Head of caudate nucleus (tissue), 42 donors: ENCODE measurements at regions not wholly inside any gene's neighbourhood (a gene's known extent, or its start where the extent isn't known, plus 50 kb on each side); places are given as distances from the start of the nearest gene placed in this dataset.
"Not testable (repeated sequence)": the region's sequence is repeated elsewhere in the genome, so short reads cannot be mapped to it uniquely, and the experiment has no call there.

Source experiments
- DNase-seq, 42 donors: peaks; one replicate each; pipeline versions ENCODE4 v3.0.0 to v3.0.0-alpha.2; 2020 to 2021; ENCODE audit warnings: mixed read lengths in 7 of 42
- intact Hi-C: fragments of 100-400 bp; cut with DNase I; formaldehyde crosslinking; loops from one replicate; pipeline ENCODE4 v1.15.0; 2022

DNA sequence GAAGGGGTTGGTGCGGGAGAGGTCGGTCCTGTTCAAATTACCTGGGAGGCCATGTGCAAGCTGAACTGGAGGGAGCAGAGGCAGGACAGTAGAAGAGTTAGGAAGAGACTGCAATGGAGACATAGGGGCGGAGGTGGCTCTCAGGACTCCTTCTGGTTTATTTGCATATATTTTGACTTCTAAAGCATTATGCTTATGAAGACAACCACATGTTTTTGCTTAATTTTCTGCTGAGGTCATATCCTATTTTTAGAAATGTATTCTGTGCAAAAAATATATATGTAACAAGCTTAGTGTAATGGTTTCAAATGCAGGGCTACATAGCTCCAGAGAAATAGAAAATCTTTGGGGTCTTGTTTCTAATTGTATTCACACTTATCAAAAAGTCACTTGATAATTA is 137.0 kb upstream of the MDM1 start:
- intact Hi-C loops = no loop called here
- no peak for DNase-seq

GRCh38 chr12:68470664-68471328 is 138.6 kb upstream of the MDM1 start:
- DNase-seq = no peak
- intact Hi-C loops = no loop called here

- DNase-seq = no peak
- intact Hi-C loops = no loop called here
Measured at GRCh38 chr12:68474467-68475204, 136.1 kb upstream of the RAP1B start.

DNA sequence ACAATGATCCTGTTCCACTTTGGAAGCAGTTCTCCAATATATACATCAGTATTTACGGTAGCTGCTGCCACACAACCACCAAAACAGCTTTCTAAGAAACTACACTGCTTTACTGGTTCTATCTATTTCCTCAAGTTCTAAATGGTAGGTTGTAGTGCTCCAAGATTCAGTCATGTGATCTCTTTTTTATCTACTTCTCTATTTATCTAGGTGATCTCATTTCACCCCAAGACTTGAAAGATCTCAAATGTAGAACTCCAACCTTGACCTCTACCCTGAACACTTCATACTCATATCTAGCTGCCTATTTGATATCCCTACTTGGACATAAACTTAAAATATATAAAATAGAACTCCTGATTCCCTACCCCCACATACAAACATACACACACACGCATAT is 133.9 kb upstream of the RAP1B start:
- DNase-seq = no peak
- intact Hi-C loops = no loop called here

DNA sequence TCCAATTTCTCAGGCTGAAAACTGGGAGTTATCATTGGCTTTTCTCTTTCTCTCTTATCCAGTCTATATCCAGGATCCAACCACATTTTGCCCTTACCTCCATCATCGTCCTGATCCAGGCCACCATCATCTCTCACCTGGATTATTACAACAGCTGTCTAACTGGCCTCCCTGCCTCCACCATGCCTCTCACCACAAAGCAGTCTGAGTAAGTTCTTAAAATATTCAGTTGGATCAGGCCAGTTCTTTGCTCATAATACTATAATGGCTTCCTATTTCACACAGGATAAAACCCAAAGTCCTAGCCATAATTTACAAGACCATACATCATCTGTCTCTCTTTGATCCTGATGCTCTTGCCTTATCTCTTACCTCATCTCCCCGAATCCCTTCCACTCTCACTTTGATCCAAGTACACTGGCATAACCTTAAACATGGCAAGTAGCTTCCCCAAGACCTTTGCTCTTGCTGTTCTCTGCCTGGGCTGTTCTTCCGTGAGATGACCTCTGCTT is 133.4 kb upstream of the RAP1B start:
- no peak for DNase-seq
- intact Hi-C loops = no loop called here

GRCh38 chr12:68477906-68478305 is 132.8 kb upstream of the RAP1B start:
- DNase-seq = no peak
- intact Hi-C loops = no loop called here

DNA sequence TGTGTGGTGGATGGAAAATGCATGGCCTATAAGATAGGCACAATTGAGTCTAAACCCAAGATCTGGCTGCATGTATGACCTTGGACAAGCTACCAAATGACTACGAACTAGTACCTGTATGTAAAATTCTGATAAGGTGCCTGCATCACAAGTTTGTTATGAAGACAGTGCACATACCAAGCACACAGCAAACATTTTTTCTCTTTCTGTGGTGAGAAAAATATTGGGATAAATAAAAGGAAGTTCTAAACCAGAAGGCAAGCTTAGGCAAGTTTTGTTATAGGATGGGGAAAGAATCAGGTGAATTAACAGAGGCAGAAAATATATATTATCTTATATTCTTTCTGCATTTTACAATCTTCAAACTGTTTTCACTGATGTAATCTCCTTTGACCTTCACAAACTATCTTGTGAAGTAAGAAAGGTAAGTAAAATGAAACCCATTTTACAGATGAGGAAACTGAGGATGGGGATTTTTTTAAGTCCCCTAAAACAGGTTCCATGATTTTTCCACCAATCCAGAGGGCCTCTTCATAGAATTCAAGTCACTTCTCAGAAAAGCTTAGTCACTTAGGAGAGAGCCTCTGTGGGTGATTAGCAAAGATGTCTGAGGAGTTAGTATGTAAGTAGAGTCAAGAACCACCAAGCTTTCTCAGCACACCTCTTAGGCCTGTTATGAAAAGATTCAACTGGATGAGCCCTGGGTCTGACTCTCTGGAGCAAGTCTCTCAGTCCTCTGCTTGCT is 132.0 kb upstream of the RAP1B start:
- intact Hi-C loops = no loop called here
- no peak for DNase-seq

GRCh38 chr12:68479261-68479895 is 131.3 kb upstream of the RAP1B start:
- intact Hi-C loops = no loop called here
- no peak for DNase-seq

DNA sequence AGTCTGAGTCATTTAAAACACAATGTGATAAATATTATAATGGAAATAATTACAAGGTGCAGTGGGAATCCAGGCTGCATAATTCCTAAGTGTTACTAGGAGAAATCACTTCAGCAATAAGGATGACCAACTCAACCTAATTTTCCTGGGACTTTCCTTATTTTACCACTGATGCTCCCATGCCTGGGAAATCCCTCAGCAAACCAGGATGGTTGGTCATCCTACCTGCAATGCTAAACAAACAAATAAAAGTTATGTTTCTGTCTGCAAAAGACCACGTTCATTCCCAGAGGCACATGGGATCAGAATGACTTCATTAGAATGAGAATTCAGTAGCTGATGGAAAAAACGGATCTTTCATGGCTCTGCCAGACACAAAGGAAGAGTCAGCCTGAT is 130.8 kb upstream of the RAP1B start:
- intact Hi-C loops = no loop called here
- DNase-seq = no peak

GRCh38 chr12:68480526-68480925 is 130.2 kb upstream of the RAP1B start:
- intact Hi-C loops = no loop called here
- DNase-seq = no peak

GRCh38 chr12:68481181-68481941 is 129.3 kb upstream of the RAP1B start:
- DNase-seq = no peak
- intact Hi-C loops = no loop called here

- intact Hi-C loops = no loop called here
- no peak for DNase-seq
Measured at GRCh38 chr12:68482014-68482413, 128.7 kb upstream of the RAP1B start.

GRCh38 chr12:68482660-68483059 is 128.0 kb upstream of the RAP1B start:
- intact Hi-C loops = no loop called here
- no peak for DNase-seq

- DNase-seq = no peak
- intact Hi-C loops = no loop called here
Measured at GRCh38 chr12:68483592-68484383, 126.9 kb upstream of the RAP1B start.

DNA sequence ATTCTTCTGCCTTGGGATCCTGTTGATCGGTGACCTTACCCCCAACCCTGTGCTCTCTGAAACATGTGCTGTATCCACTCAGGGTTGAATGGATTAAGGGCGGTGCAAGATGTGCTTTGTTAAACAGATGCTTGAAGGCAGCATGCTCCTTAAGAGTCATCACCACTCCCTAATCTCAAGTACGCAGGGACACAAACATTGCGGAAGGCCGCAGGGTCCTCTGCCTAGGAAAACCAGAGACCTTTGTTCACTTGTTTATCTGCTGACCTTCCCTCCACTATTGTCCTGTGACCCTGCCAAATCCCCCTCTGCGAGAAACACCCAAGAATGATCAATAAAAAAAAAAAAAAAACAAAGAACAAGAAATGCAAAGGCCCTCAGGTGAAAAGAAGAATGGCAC is 126.1 kb upstream of the RAP1B start:
- DNase-seq, intact Hi-C loops: not testable (repeated sequence)

- intact Hi-C loops, DNase-seq: not testable (repeated sequence)
Measured at GRCh38 chr12:68486449-68486848, 124.2 kb upstream of the RAP1B start.

DNA sequence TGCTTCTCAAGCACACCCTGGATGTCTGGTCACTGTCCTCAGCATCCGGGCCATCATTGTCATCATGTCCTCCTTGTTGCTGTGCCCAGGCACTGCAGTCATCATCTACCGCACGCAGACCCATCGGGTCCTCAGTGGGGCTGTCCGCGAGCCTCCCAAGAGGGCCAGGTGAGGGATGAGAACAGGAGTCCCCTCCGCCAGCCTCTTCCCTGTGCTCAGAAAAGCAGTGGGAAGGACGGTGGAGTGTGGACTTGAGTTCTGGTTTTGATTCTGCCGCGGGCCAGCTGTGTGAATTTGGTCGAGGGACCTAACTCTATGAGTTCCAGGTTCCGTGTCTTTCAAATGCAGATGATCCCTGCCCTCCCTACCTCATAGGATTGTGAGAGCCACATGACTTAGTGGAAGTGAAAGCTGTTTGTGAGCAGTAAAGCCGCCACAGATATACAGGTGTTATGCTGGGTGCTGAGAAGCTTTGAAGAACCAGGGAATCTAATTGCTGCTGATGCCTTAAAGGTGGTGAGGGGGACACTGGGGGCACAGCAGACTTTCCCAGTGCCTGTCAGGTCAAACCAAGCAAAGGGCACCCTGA is 122.9 kb upstream of the RAP1B start:
- no peak for DNase-seq
- intact Hi-C loops = no loop called here

GRCh38 chr12:68489273-68489672 is 121.4 kb upstream of the RAP1B start:
- intact Hi-C loops = no loop called here
- DNase-seq = no peak
